GM12874 (cell line): ENCODE measurements at regions not wholly inside any gene's neighbourhood (a gene's known extent, or its start where the extent isn't known, plus 50 kb on each side); places are given as distances from the start of the nearest gene placed in this dataset.

ENCODE experiments used
- TF ChIP-seq, protein P1 (sequence below): IDR thresholded peaks from 2 replicates; pipeline ENCODE4 v1.5.1; 2011; ENCODE audit warnings: low read depth, mild to moderate bottlenecking, control low read depth, low read length, moderate library complexity; ENCODE audit not compliant: insufficient read depth

DNA sequence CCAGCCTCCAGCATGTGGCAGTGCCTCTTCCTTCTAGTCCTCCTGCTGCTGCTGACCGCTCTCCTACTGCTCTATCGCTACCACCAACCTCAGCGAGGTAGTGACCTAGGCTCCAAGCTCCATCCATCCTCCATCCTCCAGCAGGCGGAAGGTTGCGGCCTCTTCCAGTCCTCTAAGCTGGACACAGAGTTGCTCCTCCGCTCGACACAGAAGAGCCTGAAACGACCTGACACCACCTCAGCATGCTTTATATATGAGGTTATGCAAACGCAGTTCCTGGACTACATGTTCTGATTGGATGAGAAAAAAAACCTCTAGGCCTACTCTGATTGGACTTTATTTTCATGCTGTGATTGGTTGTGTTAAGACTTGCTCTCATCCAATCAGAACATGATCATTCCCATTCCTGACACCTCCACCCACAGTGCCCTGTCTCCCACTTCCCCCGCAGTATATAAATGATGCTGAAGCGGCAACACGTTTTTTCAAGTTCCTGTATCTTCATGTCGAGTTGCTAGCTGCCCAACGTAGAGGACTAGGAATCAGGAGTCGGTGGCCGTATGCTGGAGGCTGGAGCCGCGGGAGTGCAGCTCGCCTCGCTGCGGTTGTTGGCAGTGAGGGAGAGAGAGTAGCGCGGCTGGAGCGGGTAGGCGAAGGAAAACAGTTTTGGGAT lies 398.1 kb downstream of the KCNJ18 start:
- TF ChIP-seq, protein P1, sequence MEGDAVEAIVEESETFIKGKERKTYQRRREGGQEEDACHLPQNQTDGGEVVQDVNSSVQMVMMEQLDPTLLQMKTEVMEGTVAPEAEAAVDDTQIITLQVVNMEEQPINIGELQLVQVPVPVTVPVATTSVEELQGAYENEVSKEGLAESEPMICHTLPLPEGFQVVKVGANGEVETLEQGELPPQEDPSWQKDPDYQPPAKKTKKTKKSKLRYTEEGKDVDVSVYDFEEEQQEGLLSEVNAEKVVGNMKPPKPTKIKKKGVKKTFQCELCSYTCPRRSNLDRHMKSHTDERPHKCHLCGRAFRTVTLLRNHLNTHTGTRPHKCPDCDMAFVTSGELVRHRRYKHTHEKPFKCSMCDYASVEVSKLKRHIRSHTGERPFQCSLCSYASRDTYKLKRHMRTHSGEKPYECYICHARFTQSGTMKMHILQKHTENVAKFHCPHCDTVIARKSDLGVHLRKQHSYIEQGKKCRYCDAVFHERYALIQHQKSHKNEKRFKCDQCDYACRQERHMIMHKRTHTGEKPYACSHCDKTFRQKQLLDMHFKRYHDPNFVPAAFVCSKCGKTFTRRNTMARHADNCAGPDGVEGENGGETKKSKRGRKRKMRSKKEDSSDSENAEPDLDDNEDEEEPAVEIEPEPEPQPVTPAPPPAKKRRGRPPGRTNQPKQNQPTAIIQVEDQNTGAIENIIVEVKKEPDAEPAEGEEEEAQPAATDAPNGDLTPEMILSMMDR, result no peak

DNA sequence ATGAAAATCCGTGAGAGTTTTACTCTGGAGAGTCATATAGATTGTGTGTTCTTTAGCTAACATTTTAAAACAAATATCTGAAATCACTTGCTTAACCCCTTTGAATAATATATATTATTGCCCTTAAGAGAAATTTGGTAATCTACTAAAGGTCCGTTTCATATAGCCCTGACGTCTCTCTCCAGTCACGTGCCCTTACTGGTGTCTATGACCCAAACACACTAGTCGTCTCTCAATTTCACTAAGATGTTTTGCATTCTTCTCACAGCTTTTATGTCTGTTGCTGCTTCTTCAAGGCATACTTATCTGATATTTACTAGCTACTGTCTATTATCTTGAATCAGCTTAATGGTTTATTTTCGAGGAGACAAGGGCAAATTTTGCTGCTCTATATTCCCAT lies 409.9 kb downstream of the KCNJ18 start:
- TF ChIP-seq, protein P1, result no peak

DNA sequence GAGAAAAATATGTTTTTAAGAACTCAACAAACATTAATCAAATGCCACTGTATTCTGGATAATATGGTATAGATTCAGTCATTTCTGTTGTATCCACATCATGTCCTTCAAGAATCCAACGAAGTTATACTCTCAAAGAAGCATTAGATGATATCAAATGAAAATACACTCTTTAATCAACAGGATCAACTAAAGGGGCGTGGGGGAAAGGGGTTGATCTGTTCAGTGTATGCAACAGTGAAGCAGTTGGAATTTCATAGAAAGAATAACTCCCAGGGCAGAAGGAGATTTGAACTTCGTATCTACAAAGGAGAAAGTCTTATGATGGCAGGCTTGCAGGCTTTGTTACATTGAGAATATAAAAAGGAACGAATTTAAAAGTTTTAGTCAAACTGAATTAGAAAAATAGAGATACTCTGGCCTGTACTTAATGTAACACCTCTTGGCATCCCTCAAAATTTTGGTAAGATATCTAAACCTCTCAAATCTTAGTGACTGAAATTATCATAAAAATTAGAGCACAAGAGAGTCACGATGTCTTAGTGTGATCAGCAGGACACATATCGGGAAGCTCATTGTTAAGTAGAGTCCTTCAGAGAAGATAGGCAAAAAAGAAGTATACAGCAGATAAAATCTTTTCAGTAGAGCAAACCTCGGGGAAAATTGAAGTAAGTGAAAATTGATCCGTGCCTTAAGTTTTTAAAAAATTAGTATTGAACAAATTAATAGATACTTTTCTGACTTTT lies 431.4 kb downstream of the KCNJ18 start:
- TF ChIP-seq, protein P1, result no peak

DNA sequence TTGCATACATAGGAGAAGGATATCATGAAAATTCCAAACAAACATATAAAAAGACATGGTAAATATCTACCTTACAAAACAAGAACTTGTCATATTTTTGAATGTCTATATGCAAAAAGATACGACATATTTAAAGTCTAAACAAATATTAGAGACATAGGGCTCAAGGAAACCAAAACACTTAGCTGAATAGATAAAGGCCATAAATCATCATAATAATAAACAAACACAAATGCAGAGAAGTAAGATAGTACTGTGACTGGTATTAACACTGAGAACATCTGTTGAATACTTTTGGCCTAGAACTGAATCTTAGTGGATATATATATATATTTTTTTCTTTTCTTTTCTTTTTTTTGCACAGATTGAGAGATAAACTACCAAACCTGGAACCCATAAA lies 435.8 kb downstream of the KCNJ18 start:
- TF ChIP-seq, protein P1, result no peak

DNA sequence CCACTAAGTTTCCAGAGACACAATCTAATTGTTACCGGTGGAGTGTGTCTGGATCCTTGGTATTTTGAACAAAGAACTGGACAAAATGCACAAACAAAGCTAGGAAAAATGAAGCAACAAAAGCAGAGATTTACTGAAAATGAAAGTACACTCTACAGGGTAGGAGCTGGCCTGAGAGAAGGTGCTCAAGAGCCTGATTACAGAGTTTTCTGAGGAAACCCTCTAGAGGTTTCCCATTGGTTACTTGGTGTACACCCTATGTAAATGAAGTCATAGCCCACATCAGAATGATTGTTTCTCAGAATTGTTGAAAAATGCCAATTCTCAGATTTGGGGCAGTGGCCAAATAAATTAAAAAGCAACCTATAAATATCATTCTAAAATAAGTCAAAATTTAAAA lies 436.4 kb downstream of the KCNJ18 start:
- TF ChIP-seq, protein P1, result no peak

DNA sequence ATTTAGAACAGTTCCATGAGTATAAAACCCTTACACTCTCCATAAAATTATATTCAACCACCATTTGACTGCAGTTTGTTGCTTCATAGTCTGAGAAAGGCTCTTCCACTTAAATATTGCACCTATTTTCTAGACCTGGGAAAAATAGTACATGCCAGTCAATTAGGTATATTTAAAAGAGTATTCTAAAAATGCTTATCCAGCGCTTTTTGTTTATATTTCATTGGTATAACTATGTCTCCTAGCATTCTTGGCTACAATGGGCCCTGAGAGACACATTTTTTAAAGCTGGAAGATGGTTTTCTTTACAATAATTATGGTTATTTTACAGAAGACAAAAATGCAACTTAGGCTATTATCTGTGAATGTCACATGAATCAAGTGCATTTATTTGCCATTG lies 439.4 kb downstream of the KCNJ18 start:
- TF ChIP-seq, protein P1, result no peak

DNA sequence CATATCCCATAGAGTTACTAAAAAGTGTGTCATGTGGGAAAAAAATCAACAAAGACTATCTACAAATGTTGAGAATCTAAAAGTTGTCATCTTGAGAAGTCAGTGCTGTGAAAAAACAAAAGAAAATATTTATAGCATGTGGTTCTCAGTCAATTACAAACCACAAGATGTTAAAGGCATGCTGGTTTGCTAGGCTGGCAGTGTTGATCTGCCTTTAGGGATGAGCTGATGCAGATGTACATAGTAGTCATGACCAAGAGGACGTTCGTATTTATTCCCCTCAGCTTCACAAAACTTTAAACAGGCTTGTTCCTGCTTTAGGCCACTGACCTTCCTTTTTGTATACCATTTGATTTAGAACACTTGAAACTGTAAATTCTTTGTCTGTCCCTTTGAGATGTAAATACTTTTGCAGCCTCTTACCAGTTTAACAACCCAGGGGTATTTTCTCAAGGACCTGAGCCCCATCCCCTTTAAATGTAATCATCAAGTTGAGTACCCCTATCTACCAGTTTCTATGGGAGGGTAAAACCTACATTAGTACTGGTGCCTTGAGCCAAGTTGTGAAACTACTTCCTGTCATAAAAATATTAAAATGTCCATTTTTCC lies 446.6 kb downstream of the KCNJ18 start:
- TF ChIP-seq, protein P1, result no peak
